Stimulated activated CD4-positive, alpha-beta T cell treated with anti-CD3 and anti-CD28 coated beads, Interleukin-1b, Interleukin-23, amount 100 ng/mL, for 4 hours (primary cell): ENCODE measurements at regions not wholly inside any gene's neighbourhood (a gene's known extent, or its start where the extent isn't known, plus 50 kb on each side); places are given as distances from the start of the nearest gene placed in this dataset.
"Not testable (repeated sequence)": the region's sequence is repeated elsewhere in the genome, so short reads cannot be mapped to it uniquely, and the experiment has no call there.

Experiments used
- DNase-seq, 2 donors: peaks; one replicate each; pipeline ENCODE4 v3.0.0-alpha.2; 2020; ENCODE audit warnings: low read depth in 2 of 2

DNA sequence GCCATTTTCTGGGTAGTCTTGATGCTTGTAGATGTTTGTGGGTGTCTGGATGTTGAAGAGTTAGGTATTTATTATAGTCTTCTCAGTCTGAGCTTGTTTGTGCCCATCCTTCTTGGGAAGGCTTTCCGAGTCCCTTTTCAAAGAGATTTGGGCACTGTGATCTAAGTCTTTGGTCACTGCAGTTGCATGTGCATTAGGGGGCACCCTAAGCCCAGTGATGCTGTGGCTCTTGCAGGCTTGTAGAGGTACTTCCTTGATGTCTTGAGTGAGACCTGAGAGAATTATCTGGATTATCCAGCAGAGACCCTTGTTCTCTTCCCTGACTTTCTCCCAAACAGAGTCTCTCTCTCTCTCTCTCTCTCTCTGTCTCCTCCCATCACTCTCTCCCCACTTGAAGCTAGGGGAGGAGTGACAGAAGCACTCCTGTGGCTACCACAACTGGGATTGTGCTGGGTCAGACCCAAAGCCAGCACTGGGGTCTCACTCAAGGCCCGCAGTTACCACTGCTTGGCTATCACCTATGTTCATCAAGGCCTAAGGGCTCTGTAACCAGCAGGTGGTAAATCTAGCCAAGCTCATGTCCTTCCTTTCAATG lies 68.5 kb downstream of the TMCO5A start:
- DNase-seq, result no peak

DNA sequence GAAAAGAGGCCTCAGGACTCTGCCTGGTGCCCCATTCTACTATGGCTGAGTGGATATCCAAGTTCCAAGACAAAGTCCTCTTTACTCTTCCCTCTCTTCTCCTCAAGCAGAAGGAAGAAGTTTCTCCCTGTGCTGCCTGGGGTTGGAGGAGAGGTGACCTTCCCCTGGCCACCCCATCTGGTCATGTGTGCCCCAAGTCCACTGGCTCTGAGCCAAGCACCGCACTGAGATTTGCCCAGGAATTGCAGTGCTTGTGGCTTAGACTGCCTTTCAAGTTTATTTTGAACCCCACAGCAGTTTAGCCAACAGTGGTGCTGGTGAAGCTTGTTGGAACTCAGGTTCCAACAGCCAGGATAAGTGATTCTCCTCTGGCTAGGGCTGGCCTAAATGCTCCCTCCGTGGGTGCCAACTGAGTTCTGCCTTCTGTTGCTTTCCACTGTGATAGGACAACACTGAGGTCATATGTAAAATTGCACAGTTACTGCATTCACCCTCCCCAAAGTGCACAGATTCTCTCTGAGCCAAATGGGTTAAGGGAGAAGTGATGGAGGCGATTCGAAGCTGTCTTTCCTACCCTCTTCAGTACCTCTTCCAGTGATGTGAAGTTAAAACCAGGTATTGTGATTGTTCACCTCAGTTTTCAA lies 69.9 kb downstream of the TMCO5A start:
- DNase-seq, result no peak

GRCh38 chr15:38005953-38006808 lies 71.7 kb downstream of the TMCO5A start:
- no peak for DNase-seq

DNA sequence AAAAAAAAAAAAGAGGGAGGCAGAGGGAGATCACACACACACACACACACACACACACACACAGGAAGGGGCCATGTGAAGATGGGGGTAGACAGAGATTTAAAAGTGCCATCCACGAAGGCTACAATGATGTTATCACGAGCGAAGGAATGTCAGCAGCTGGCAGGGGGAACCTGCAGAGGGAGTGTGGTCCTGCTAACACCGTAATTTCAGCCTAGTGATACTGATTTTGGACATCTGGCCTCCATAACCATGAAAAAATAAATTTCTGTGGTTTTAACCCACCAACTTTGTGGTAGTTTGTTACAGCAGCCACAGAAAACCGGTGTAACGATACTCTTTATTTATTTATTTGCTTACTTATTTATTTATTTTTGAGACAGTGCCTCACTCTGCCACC lies 76.0 kb downstream of the TMCO5A start:
- DNase-seq, result no peak

- DNase-seq, result no peak
Observed at GRCh38 chr15:38012894-38013293, 78.5 kb downstream of the TMCO5A start.

DNA sequence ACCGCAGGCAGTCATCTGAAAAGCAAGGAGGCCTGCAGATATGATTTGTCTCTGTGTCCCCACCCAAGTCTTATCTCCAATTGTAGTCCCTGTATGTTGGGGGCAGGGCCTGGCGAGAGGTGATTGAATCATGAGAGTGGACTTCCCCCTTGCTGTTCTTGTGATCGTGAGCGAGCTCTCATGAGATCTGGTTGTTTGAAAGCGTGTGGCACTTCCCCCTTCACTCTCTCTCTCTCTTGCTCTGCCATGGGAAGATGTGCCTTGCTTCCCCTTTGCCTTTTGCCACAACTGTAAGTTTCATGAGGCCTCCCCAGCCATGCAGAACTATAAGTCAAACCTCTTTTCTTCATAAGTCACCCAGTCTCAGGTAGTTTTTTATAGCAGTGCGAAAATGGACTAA lies 83.3 kb downstream of the TMCO5A start:
- DNase-seq, result no peak

- DNase-seq, result no peak
Observed at GRCh38 chr15:38019066-38019465, 84.6 kb downstream of the TMCO5A start.

GRCh38 chr15:38021259-38021658 lies 86.8 kb downstream of the TMCO5A start:
- no peak for DNase-seq

DNA sequence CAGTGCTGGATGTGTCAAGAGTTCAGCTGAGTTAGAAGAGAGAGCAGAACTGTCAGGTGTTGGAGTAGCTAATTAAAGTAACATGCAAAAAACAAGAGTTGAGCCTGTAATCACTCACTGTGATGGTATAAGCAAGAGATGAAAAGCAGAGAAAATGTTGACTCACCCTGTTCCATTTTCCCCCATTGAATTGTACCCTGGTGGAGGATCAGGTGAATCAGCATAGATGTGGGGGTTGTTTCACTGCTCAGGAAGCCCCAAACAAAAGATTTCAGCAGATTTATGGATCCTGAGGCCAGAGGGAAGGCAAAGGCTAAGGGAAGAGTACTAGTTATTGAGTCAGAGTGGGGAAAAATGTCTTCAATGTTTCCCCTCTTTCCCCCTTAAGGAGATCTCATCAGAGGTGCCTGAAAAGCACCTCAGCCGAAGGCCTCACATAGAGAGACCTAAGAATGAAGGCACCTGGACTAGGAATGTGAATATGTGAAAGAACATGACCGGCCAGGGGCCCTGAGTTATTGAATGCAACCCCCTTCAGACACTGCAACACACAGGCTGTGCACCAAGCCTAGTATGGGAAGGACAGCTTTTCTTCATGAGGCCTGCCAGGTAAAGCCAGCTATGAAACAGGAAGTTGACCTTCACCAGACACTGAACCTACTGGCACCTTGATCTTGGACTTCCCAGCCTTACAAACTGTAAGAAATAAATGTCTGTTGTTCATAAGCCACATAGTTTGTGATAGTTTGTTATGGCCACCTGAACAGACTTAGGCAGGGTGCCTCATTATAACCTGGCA lies 90.1 kb downstream of the TMCO5A start:
- no peak for DNase-seq

- not testable (repeated sequence) for DNase-seq
Observed at GRCh38 chr15:38025656-38026055, 91.2 kb downstream of the TMCO5A start.

GRCh38 chr15:38028869-38029268 lies 94.4 kb downstream of the TMCO5A start:
- DNase-seq, result no peak

DNA sequence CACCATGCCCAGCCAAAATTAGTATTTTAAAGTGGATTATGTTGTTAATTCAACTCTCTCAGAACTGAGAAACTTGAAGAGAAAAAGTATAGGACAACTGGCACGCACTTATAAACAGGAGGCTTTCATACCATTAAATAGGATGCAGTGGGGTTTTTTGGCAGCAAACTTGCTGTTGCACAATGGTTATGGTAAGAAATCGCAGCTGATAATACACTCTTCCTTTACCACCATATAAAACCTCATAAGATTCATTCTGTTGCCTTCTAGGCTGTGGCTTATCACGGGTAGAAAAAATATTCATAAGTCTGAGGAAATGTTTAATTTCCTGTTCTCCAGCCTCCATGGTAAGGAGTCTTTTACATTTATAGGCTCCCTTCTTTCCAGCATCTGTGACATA lies 95.3 kb downstream of the TMCO5A start:
- no peak for DNase-seq

- no peak for DNase-seq
Observed at GRCh38 chr15:38030609-38031008, 96.2 kb downstream of the TMCO5A start.

DNA sequence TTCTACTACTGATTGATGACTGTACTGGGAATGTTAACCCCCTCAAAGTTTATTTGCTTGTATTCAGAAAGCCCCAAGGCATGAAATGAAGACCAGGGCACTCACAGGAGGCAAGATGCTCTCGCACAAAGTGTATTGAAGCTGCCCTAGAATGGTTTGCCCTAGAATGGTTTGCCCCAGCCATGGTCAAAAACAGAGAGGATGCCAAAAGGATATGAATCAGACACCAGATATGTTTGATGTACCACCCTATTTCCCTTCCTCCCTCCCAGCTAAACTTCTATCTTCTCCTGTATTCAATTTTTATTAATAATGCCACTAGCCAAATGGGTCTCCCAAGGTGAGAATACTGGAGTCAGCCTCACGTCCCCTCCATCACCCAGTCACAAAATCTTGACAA lies 101.3 kb downstream of the TMCO5A start:
- DNase-seq, result no peak

DNA sequence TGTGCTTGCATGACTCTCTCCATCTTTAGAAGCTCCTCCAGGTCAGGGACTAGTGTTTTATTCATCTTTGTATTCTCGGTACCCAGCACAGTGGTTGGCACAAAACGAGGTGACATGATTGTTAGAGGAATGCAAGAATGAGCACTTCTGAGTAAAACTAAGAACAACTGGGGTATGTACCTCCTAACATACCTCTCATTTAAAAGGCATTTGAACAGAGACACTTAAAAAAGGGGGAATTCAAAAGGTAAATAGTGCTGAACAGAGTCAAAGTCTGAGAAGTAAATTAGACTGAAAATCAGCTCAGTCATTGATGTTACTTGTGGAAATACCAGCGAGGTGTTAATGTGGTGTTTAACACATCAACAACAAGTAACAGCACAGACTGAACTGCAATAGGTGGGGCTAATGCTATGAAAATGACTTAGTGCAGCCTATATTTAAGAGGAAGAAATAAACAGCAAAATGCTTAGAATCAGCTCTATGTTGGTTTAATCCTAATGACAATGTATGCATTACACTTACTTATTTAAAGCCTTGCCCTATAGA lies 102.4 kb downstream of the TMCO5A start:
- DNase-seq, result no peak

DNA sequence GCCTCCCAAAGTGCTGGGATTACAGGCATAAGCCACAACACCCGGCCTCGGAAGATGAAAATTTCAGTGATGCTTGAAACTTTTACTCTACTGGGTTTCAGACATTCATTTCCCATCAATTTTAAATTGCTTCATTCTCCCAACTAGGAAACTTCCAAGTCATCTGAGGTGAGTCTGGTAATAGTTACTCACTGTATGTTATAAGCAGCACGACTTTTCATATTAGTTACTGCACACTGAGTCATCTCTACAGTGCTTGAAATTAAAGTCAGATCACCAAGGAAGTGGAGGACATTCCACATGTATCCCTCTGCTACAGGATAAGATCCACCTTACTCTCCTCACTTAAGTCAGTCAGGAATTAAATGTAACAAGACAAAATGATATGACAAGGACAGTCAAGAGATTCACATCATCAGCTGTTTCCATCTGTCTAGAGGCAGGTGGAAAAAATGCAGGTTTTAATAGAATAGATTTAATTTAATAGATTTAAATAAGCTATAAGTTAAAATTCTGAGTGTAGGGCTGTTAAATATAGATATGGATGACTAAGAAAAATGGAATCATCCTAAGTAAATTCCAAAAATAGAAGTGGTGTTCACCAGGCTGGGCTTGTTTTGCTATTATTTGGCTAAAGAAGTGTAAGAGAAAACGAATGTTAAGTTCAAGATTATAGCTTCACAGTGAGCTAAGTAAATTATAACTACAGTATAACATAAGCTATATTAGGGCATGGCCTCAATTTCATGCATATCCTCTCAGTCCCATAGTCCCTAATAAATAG lies 104.4 kb downstream of the TMCO5A start:
- DNase-seq, result no peak

GRCh38 chr15:38040615-38041014 lies 106.2 kb downstream of the TMCO5A start:
- DNase-seq, result no peak

DNA sequence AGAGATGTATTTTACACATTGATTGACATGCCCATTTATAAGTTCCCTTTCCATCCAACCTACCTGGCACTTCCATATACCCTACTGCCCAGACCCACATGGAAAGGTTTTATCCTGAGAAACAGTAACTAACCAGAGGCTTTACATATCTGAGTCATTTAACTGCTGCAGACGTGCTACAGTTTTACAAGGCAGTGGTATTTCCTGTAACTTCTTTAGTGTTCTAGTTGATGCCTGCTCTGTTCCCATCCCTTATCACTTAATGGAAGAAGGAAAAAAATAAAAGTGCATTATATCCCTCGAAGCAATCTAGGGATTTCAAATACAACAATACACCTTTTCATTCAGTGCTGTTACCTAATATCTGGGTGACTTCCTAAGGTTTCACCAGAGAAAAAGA lies 107.1 kb downstream of the TMCO5A start:
- DNase-seq, result no peak

DNA sequence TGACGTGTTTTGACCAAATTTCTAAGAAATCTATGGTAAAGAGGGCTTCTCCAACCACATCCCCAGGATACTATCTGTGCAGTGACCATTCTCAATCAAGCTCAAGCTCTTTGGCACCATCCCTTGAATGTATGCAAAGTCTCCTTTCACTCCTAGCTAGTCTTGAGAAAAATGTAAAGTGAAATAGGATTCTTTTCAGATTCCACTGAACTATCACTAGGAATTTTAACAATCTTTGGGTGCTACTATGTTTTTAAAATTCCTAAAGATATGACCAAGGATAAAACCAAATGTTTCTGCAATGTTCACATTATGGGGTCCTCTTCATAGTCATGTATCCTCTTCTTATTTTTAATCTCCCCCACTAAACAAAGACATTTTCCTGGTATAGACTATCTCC lies 107.8 kb downstream of the TMCO5A start:
- DNase-seq, result no peak

DNA sequence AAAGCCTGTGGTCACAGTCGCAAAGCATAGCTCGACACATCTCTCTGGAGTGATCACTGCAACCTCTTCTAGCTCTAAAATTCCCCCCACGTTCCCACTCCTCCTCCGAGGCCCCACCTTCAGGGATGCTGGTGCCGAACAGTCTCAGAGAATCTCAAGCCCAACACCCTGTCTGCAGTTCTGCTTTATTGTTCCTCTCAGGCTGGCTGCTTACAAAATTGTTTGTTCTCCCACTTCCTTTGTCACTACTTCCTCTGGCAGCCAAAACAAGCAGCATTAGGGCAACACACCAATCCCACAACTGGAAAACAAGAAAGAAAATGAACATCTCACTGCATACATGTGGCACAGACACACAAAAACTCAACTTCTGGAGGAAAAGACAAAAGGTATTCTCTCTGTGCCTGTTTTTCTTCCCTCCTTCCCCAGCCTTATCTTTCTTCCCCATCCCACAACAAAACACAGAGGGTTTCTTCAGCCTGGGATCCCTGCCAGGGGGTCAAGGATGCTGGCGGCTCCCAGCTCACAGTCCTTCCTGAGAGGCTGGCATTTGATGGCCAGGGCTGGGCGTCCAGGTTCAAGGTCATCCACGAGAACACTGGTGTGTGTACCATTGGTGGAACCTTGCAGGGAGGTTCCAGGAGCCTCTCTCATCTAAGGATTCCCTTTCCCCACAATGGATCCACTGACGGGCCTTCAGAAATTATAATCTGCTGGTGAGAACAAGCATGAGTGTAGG lies 108.4 kb downstream of the TMCO5A start:
- no peak for DNase-seq
